Lung (tissue), 11 donors: ENCODE measurements at regions not wholly inside any gene's neighbourhood (a gene's known extent, or its start where the extent isn't known, plus 50 kb on each side); places are given as distances from the start of the nearest gene placed in this dataset.

ENCODE experiments used
- ATAC-seq: fragments of 200-7000 bp; cut with Tn5 transposase; one replicate; pipeline ENCODE4 v1.9.1; 2020; ENCODE audit warnings: moderate number of reproducible peaks; ENCODE audit not compliant: insufficient read depth, low FRiP score
- DNase-seq, 3 donors: peaks; one replicate each; pipeline ENCODE4 v3.0.0-alpha.2; 2013 to 2017
- H3K27ac ChIP-seq, 2 donors: one replicate each; pipeline ENCODE4 v1.5.1; 2013; ENCODE audit warnings: mild to moderate bottlenecking in 2 of 2, moderate library complexity in 2 of 2, control low read depth in 1 of 2, inconsistent platforms in 1 of 2, low read depth in 1 of 2, low read length in 1 of 2
- H3K27me3 ChIP-seq, 3 donors: one replicate each; pipeline ENCODE4 v1.5.1; 2013; ENCODE audit warnings: low read length in 2 of 3; ENCODE audit not compliant: control insufficient read depth in 3 of 3, insufficient read depth in 3 of 3
- H3K36me3 ChIP-seq, 4 donors: one replicate each; pipeline ENCODE4 v1.5.1; 2013; ENCODE audit warnings: low read length in 4 of 4, mild to moderate bottlenecking in 1 of 4, moderate library complexity in 1 of 4; ENCODE audit not compliant: control insufficient read depth in 4 of 4, insufficient read depth in 4 of 4
- H3K4me1 ChIP-seq, 5 donors: one replicate each; pipeline ENCODE4 v1.5.1; 2013; ENCODE audit warnings: low read length in 5 of 5, mild to moderate bottlenecking in 2 of 5, moderate library complexity in 1 of 5; ENCODE audit not compliant: control insufficient read depth in 5 of 5, insufficient read depth in 5 of 5
- H3K4me3 ChIP-seq: one replicate; pipeline ENCODE4 v1.5.1; 2013; ENCODE audit warnings: mild to moderate bottlenecking, control low read depth, moderate library complexity
- H3K9ac ChIP-seq, 2 donors: one replicate each; pipeline ENCODE4 v1.5.1; 2013; ENCODE audit warnings: low read length in 2 of 2, control low read depth in 1 of 2; ENCODE audit not compliant: insufficient read depth in 1 of 2
- H3K9me3 ChIP-seq, 4 donors: one replicate each; pipeline ENCODE4 v1.5.1; 2013; ENCODE audit warnings: low read length in 3 of 4, mild to moderate bottlenecking in 1 of 4, moderate library complexity in 1 of 4; ENCODE audit not compliant: control insufficient read depth in 4 of 4, insufficient read depth in 3 of 4
- CTCF ChIP-seq: IDR thresholded peaks from 2 replicates; pipeline ENCODE4 v1.5.1; 2012; ENCODE audit warnings: mild to moderate bottlenecking; ENCODE audit errors: control extremely low read depth, extremely low read depth
- WGBS, 2 donors: extraction: QIAGEN DNeasy Blood & Tissue Kit; methylation state at CpG; one replicate each; pipeline ENCODE4 v1.1.7; 2013; 5-methylcytosine and 5-hydroxymethylcytosine counted together
- donor health status: control.
- donor health status: control.
- donor health status: Bipolar disorder and iron deficiency.
- donor health status: healthy.
- donor health status: DM: yes; HTN: yes; CAD: no.

GRCh38 chr22:35172442-35172841 lies 84.9 kb upstream of the HMGXB4 start:
- 37 to 47% methylated on average over 5 of the region's 5 CpGs for WGBS, 2 donors
- no peak overlapping the region for H3K4me3 ChIP-seq
- H3K9ac ChIP-seq: no peak overlapping the region
- H3K36me3 ChIP-seq: no peaks in the 10 kb centered on the region
- no peak for ATAC-seq
- no peak overlapping the region for H3K27ac ChIP-seq
- H3K27me3 ChIP-seq: no peaks in the 10 kb centered on the region
- DNase-seq: no peak
- peaks cover 0 to 1% (median 0%) of the 10 kb centered on the region in 4 donors for H3K9me3 ChIP-seq
- no peak for TF ChIP-seq CTCF
- H3K4me1 ChIP-seq: no peaks in the 10 kb centered on the region

DNA sequence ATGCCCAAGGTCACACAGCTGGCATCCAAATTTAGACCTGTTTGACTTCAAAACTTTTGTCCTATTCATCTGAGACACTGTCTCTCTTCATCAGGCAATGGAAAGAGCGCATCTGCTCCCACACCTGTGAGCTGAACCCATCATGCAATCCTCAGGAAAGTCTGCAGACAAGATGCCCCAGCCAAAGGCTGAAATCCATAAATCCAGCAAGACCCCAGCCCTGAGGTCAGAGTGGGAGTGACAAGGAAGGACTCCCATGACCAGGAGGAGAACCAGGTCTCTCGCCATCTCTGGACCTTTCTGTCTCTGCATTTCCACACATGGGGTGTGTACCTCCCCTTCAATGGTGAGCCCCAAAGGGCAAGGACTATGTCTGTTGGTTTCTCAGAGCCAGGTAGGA lies 83.6 kb upstream of the HMGXB4 start:
- TF ChIP-seq CTCF: no peak
- peaks cover 0 to 1% (median 0%) of the 10 kb centered on the region in 4 donors for H3K9me3 ChIP-seq
- WGBS, 2 donors: 89 to 92% methylated on average over 2 of the region's 2 CpGs

DNA sequence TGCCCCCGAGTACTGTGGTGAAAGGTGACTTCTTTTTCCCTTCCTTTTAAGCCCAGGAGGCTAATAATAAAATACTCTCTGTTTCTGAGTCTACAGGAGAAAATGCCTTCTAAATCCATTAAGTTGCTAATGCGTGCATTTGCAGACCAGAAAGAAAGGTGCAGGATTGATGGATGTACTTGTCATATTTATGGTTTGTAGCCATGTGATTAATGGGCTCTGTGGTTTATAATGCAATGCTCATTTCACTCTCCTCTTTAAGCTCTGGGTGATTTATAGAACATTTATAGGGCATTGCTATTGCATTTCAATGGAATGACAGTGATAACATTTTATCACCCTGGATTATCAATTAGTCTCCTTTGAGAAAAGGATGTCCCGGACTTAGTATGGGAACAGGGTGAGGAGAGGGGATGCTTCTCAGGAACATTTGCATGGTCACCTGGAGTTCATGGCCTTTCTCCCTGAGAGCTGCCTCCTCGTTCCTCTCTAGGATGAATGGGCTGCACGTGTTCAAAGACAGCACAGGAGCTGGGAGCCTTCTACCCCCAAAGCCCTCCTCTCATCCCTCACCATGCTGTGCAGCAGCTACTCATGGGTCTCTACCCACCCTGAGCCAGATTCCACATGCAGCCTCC lies 82.8 kb upstream of the HMGXB4 start:
- H3K4me3 ChIP-seq: no peak overlapping the region
- H3K9ac ChIP-seq: no peak overlapping the region
- H3K36me3 ChIP-seq: no peaks in the 10 kb centered on the region
- H3K9me3 ChIP-seq: peaks cover 0 to 1% (median 0%) of the 10 kb centered on the region in 4 donors
- 36 to 51% methylated on average over 5 of the region's 5 CpGs for WGBS, 2 donors
- TF ChIP-seq CTCF: no peak
- H3K27me3 ChIP-seq: no peaks in the 10 kb centered on the region
- no peak for DNase-seq
- no peak overlapping the region for H3K27ac ChIP-seq
- no peak for ATAC-seq
- no peaks in the 10 kb centered on the region for H3K4me1 ChIP-seq

More for the DNA sequence above, 83.6 kb upstream of the HMGXB4 start:
- no peaks in the 10 kb centered on the region for H3K36me3 ChIP-seq
- no peak overlapping the region for H3K4me3 ChIP-seq
- no peak overlapping the region for H3K27ac ChIP-seq
- ATAC-seq: no peak
- no peak for DNase-seq
- no peaks in the 10 kb centered on the region for H3K4me1 ChIP-seq
- no peak overlapping the region for H3K9ac ChIP-seq
- no peaks in the 10 kb centered on the region for H3K27me3 ChIP-seq

- Histone ChIP-seq H3K4me3 (no peak overlapping the region), H3K9ac (no peak overlapping the region), H3K27me3 (no peaks in the 10 kb centered on the region), H3K36me3 (no peaks in the 10 kb centered on the region), H3K4me1 (no peaks in the 10 kb centered on the region), H3K9me3 (peaks cover 0 to 1% (median 0%) of the 10 kb centered on the region in 4 donors), H3K27ac (no peak overlapping the region)
- 78 to 88% methylated on average over 2 of the region's 2 CpGs for WGBS, 2 donors
- ATAC-seq (no peak), DNase-seq (no peak)
- no peak for TF ChIP-seq CTCF
Measured at GRCh38 chr22:35175392-35175791, 81.9 kb upstream of the HMGXB4 start.
